GM12865 (cell line): ENCODE measurements at regions not wholly inside any gene's neighbourhood (a gene's known extent, or its start where the extent isn't known, plus 50 kb on each side); places are given as distances from the start of the nearest gene placed in this dataset.
"Not testable (repeated sequence)": the region's sequence is repeated elsewhere in the genome, so short reads cannot be mapped to it uniquely, and the experiment has no call there.

Experiments used
- DNase-seq: peaks from one replicate; pipeline ENCODE4 v3.0.0; 2010; ENCODE audit warnings: low read depth
- H3K4me3 ChIP-seq: 2 replicates; pipeline ENCODE4 v1.5.1; 2011; ENCODE audit warnings: mild to moderate bottlenecking, low read depth, low read length, control low read depth
- TF ChIP-seq, protein P1 (sequence below): IDR thresholded peaks from 2 replicates; pipeline ENCODE4 v1.5.1; 2011; ENCODE audit warnings: low read length, control low read depth, low read depth, inconsistent platforms; ENCODE audit not compliant: insufficient read depth; ENCODE audit errors: missing control alignments

DNA sequence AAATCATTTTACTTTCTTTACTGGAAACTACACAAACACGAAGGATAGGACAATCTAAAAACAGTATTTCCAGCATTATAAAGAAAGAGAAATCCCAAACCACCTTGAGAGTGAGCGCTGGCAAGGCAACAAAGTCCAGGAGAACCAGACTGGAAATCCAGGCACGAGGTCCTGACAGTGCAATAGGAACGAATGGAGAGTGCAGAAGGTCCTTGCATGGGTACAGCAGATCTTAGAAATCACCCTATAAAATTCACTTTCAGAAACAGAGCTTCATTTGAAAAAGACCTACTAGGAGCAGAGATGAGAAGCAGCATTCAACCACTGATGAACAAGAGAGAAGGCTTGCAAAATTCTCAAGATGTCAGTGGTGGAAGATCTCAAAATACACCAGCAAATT is 133.7 kb upstream of the ST8SIA4 start:
- TF ChIP-seq, protein P1, sequence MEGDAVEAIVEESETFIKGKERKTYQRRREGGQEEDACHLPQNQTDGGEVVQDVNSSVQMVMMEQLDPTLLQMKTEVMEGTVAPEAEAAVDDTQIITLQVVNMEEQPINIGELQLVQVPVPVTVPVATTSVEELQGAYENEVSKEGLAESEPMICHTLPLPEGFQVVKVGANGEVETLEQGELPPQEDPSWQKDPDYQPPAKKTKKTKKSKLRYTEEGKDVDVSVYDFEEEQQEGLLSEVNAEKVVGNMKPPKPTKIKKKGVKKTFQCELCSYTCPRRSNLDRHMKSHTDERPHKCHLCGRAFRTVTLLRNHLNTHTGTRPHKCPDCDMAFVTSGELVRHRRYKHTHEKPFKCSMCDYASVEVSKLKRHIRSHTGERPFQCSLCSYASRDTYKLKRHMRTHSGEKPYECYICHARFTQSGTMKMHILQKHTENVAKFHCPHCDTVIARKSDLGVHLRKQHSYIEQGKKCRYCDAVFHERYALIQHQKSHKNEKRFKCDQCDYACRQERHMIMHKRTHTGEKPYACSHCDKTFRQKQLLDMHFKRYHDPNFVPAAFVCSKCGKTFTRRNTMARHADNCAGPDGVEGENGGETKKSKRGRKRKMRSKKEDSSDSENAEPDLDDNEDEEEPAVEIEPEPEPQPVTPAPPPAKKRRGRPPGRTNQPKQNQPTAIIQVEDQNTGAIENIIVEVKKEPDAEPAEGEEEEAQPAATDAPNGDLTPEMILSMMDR = no peak
- H3K4me3 ChIP-seq = no peak overlapping the region
- no peak for DNase-seq

DNA sequence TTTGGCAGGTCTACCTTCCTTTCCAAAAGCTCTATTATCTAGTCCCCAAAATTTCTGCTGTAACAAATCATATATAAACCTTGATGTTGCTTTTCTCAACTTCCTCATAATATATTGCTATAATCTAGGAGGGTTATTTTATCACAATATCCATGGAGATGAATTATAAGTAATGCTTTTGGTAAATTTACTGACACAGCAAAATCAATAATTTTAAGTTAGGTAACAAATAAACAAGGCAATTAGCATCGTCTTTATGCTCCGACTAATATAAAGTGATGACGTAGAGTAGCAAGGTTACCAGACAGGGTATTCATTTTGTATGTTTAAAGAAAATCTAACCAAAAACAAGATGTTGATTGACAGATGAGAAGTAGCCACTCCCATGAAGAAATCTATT is 132.3 kb upstream of the ST8SIA4 start:
- DNase-seq = no peak
- no peak overlapping the region for H3K4me3 ChIP-seq
- TF ChIP-seq, protein P1 = no peak

DNA sequence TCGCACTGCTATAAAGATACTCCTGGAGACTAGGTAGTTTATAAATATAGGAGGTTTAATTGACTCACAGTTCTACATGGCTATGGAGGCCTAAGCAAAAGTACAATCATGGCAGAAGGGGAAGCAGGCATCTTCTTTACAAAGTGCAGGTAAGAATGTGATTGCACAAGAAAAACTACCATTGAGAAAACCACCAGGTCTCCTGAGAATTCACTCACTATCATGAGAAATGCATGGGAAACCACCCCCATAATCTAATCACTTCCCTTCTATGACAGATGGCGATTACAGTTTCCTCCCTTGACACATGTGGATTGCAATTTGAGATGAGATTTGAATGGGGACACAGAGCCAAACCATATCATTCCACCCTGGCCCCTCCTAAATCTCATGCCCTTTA is 121.2 kb upstream of the ST8SIA4 start:
- no peak overlapping the region for H3K4me3 ChIP-seq
- DNase-seq = peak; percentile 26
- TF ChIP-seq, protein P1 = no peak

DNA sequence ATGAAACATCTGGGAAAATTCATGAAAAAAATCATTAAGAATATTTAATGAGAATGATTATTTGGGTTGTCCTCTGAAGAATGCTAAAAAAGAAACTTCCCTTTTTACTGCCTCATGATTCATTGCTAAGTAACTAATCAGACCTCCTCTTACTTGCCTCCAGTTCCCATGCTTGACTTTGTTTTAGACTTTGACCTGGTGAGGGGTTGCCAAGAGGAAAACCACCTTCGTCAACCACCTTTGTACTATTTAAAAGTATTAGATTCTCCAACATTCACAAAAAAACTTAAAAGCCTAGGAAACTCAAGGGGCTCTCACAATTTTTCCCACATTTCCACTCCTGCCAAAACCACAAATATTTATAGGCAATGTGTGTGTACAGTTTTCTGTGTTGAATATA is 115.2 kb upstream of the ST8SIA4 start:
- TF ChIP-seq, protein P1 = no peak
- H3K4me3 ChIP-seq = no peak overlapping the region
- no peak for DNase-seq

DNA sequence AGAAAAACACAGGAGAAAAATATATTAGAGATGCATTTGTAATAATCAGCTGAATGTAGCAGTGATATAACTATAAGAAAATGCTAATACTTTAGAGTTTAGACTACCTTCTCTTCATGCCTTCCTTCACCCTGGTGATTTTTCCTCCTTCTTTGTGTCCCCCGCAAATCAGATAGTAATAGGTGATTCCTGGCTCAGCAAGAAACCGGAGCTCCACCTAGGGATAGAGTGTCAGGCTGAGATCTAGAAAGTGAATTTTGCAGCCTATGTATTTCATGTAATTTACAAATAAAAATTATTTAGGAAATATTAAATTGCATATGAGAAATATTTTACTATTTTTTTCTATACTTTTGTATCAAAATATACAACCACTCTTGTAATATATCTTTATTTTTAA is 109.8 kb upstream of the ST8SIA4 start:
- H3K4me3 ChIP-seq = no peak overlapping the region
- TF ChIP-seq, protein P1 = no peak
- DNase-seq = no peak

DNA sequence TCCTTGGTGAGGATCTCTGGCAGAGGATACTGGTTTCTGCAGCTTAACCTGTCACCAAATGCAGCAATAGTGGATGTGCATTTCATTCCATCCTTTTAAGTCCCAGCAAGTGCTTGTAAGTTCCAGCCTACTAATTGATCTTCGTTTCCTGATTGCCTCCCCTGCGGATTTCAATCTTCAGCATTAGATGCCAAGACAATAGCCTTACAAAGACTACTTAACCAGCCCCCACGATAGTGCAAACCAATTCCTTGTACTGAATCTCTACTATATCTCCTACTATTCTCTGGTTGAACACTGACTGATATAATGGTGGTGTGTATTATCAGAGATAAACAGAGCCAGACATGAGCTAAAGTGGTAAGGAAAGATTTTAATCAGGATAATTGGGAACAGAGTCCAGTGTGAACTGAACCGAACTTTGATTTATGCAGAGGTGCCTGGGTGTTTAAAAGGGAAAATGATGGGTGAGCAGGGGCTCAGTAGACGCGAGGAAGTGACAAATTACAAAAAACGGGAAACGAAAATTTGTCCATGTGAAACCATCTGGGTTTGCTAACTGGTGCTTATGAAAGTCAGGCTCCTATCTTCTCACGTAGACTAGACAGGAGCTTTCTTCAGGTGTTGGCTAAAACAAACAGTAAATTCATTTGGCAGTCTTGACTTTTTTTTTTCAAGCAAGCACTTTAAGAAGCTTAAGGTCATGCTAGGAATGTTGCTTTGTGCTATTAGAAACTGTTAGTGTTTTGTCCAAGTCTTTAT is 106.9 kb upstream of the ST8SIA4 start:
- TF ChIP-seq, protein P1 = no peak
- H3K4me3 ChIP-seq = no peak overlapping the region
- peak; percentile 62 for DNase-seq

DNA sequence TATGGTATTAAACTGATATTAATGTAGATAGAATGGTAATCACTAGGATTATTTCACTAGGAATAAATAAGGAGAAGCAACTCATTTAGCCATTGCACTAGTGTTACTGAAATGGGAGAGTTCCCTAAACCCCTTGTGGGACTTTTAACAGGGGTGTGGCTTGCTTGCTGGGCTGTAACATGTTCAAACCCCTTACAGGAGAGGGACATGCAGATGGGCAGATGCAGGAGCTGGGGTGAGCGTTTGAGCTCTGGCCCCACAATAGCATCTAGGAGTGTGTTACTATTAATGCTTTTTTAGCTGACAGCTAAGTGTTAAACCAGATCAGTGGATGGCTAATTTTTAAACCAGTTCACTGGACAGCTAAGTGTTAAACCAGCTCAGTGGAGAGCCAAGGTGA is 89.3 kb upstream of the ST8SIA4 start:
- TF ChIP-seq, protein P1 = no peak
- no peak for DNase-seq
- H3K4me3 ChIP-seq = no peak overlapping the region

DNA sequence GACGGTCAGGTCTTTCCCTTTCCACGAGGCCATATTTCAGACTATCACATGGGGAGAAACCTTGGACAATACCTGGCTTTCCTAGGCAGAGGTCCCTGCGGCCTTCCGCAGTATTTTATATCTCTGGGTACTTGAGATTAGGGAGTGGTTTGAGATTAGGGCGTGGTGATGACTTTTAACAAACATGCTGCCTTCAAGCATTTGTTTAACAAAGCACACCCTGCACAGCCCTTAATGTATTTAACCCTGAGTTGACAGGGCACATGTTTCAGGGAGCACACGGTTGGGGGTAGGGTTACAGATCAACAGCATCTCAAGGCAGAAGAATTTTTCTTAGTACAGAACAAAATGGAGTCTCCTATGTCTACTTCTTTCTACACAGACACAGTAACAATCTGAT is 80.5 kb upstream of the ST8SIA4 start:
- DNase-seq = not testable (repeated sequence)

More for the DNA sequence above, 80.5 kb upstream of the ST8SIA4 start:
- H3K4me3 ChIP-seq = not testable (repeated sequence)
